Renal cortical epithelial cell (primary cell): ENCODE measurements at regions not wholly inside any gene's neighbourhood (a gene's known extent, or its start where the extent isn't known, plus 50 kb on each side); places are given as distances from the start of the nearest gene placed in this dataset.
"Not testable (repeated sequence)": the region's sequence is repeated elsewhere in the genome, so short reads cannot be mapped to it uniquely, and the experiment has no call there.

Experiments
- DNase-seq: peaks from one replicate; pipeline ENCODE4 v3.0.0-alpha.2; 2011; ENCODE audit warnings: low read depth

GRCh38 chr10:53338199-53338598 is 565.6 kb upstream of the MBL2 start:
- DNase-seq: not testable (repeated sequence)

- not testable (repeated sequence) for DNase-seq
These were observed 563.3 kb upstream of the MBL2 start for GRCh38 chr10:53335803-53336422.

- DNase-seq: no peak
These were observed 558.9 kb upstream of the MBL2 start for GRCh38 chr10:53331460-53331859.

DNA sequence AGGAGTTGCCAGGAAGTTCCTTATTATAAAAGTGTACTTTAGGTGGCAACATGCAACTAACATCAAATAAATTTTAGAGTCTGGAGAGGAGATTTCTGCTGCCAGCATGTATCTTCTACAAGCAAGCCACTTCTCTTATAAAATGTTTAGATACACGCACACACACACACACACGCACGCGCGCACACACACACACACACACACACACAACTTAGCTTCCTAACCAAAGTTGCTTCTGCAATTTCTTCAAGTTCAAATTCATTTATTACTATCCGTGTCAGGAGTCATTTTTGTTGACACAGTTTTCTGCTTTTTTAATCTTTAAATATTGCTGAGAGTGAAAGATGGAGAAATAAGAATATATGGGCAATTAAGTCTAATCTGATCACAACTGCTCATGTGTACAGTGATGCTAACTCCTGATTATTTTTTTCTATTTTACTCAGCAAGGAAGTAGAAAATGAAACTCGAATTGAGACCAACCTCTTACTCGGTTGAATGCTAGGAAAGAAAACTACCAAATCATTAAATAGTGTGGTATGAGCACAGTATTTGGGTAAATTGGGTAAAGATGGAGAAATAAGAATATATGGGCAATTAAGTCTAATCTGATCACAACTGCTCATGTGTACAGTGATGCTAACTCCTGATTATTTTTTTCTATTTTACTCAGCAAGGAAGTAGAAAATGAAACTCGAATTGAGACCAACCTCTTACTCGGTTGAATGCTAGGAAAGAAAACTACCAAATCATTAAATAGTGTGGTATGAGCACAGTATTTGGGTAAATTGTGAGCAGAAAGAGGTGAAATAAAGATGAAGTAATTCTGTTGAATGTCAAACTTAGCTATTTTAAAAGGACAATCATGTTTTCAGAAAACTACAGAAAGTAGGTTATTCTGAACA is 554.1 kb upstream of the MBL2 start:
- DNase-seq: not testable (repeated sequence)

DNA sequence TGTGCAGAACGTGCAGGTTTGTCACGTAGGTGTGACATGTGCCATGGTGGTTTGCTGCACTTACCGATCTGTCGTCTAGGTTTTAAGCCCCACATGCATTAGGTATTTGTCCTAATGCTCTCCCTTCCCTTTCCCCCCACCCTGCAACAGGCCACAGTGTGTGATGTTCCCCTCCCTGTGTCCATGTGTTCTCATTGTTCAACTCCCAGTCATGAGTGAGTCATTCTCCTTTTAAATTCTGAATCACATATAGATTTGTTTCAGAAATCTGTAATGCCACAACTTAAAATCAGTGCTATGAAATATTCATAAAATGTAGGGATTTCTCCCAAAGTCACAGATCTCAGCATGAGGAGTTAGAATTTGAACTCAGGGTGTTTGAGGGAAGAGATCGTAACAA is 552.5 kb upstream of the MBL2 start:
- DNase-seq: peak; percentile 21

- peak; percentile 21 for DNase-seq
These were observed 543.1 kb upstream of the MBL2 start for GRCh38 chr10:53315709-53316108.

GRCh38 chr10:53314876-53315275 is 542.3 kb upstream of the MBL2 start:
- DNase-seq: peak; percentile 100

GRCh38 chr10:53298443-53298842 is 525.9 kb upstream of the MBL2 start:
- DNase-seq: no peak

DNA sequence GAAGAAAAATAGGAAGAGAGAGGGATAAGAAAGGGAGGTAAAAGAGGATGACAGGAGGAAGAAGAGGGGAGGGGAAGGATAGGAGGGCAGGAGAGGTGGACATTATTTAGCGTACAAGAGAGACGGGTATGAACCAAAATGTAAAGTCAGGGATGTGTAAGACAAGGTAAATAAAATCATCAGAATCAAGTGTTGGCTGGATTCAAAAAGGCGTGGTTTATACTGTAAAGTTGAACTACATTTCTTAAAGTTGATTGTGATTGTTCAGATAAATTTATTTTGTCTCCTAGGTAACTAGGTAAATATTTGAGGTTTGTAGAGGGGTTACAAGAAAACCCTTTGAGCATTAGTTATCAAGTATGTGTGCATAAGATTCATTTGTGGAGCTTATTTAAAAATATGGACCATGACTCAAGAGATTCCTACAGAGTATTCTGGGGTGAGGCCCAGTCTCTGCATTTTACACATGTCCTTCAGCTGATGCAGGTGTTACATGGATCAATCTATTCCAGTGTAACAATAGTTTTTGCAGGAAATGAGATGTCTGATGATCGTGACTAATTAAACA is 512.1 kb upstream of the MBL2 start:
- peak; percentile 18 for DNase-seq

DNA sequence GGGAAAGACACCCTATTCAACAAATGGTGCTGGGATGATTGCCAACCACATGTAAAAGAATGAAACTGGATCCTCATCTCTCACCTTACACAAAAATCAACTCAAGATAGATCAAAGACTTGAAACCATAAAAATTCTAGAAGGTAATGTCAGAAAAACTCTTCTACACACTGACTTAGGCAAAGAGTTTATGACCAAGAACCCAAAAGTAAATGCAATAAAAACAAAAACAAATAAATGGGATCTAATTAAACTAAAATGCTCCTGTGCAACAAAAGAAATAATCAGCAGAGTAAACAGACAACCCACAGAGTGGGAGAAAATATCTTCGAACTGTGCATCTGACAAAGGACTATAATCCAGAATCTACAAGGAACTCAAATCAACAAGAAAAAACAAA is 504.2 kb upstream of the MBL2 start:
- no peak for DNase-seq

DNA sequence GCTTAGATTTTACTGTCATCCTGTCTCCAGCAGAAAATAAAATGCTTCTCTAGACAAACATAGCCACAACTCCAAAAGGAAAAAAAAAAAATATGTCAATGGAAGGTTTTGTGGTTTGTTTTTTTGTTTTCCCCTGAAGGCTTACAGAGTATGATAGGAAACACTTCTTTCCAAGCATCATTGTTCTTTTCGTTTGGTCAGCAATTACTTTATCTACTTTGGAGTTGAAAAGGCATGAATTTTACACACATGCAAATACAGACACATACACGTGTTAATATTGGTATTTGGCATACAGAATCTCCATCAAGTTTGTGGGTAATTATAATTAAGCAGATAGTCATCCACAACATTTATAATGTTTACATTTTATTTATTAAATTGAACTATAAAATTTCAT is 496.9 kb upstream of the MBL2 start:
- no peak for DNase-seq

DNA sequence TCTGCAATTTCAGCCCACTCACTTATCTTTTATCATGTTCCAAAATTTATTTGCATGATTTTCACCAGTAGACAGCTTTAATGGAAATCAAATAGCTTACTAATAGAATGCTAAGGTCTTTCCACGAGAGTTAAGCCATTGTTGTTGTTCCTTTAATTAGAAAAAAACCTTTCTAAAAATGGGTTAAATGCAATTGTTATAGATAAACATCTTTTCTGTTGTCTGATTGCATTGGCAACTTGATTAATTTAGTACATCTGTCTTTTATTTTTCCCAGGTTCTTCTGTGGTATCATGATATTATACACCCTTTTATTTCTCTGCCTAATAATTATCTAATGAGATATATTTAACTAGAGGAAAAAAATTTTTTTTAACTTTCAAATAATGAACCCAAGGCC is 487.6 kb upstream of the MBL2 start:
- no peak for DNase-seq

GRCh38 chr10:53256623-53257022 is 484.0 kb upstream of the MBL2 start:
- peak; percentile 72 for DNase-seq

GRCh38 chr10:53255661-53256205 is 483.1 kb upstream of the MBL2 start:
- no peak for DNase-seq

DNA sequence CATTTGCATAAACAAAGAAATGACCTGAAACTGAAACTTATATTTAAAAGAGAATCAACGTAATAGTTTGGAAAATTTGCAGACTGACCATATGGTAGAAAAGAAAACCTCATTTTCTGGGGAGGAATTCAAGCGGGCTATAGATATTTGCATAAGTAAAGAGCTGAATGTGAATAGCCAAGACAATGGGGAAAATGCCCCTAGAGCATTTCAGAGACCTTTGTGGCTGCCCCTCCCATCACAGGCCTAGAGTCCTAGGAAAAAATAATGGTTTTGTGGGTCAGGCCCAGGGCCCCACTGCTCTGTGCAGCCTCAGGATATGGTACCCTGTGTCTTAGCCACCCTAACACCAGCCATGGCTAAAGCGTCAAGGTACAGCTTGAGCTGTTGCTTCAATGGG is 480.6 kb upstream of the MBL2 start:
- no peak for DNase-seq

- DNase-seq: no peak
These were observed 467.3 kb upstream of the MBL2 start for GRCh38 chr10:53239873-53240272.

- no peak for DNase-seq
These were observed 464.4 kb upstream of the MBL2 start for GRCh38 chr10:53236941-53237340.

DNA sequence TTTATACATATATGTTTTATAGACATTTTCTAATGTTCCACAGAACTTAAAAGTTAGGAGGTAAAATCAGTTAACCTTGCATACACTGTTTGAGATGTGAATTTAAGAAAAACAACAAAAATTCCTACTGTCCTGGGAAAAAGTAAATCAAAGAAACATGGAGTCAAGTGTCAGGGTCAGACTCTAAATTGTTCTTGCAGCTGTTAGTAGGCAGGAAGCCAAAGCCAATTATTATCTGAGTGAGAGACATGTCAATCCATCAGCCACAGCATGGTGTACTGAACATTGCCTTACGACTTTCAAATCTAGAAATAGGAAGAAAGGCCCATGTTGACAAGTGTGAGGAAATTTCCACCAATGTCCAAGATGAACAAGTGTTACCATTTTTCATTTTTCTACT is 461.2 kb upstream of the MBL2 start:
- DNase-seq: no peak

GRCh38 chr10:53230651-53231050 is 458.1 kb upstream of the MBL2 start:
- DNase-seq: no peak

- no peak for DNase-seq
These were observed 451.3 kb upstream of the MBL2 start for GRCh38 chr10:53223851-53224250.

- no peak for DNase-seq
These were observed 450.2 kb upstream of the MBL2 start for GRCh38 chr10:53222806-53223205.

DNA sequence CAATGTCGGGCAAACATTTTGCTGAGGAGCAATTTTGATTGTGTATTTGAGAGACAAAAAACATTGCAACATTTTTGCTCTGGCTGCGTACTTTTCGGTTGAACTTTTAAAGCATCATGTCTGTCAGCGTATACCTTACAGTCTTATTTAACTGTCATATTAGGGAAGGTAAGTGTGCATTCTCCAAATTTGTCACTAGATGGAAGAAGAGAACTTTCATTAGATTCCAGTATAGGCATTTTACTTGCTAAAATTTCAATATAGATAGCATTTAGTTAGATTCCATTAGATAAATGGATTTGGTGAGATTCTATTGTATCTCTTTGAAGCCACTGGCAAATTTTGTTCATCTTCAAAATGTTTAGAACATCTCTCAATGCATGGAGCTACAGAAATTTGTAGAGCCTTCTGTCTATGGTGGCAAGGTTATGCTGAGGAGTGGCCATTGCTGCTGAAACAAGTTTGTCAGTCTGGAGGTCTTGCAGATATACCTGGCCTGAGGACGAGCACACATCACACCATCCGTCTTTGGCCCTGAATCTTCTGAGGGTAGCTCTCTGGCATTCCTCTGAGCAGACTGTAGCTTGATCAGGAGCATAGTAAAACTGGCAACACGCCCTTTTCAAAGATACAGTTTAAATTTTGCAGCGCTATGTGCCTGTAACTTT is 437.5 kb upstream of the MBL2 start:
- DNase-seq: peak; percentile 65
